WI38 (cell line): ENCODE measurements at regions not wholly inside any gene's neighbourhood (a gene's known extent, or its start where the extent isn't known, plus 50 kb on each side); places are given as distances from the start of the nearest gene placed in this dataset.

Source experiments
- H3K4me3 ChIP-seq: 2 replicates; pipeline ENCODE4 v1.5.1; 2011; ENCODE audit warnings: low read depth, mild to moderate bottlenecking, control low read depth, low read length
- CTCF ChIP-seq: IDR thresholded peaks from 2 replicates; pipeline ENCODE4 v1.5.1; 2012; ENCODE audit warnings: low read depth, mild to moderate bottlenecking, control low read depth, low read length

GRCh38 chr6:3926150-3926482 is 76.9 kb downstream of the FAM50B start:
- no peak overlapping the region for H3K4me3 ChIP-seq
- TF ChIP-seq CTCF: no peak

- H3K4me3 ChIP-seq: no peak overlapping the region
- TF ChIP-seq CTCF: no peak
Measured at GRCh38 chr6:3928111-3928510, 78.9 kb downstream of the FAM50B start.

- H3K4me3 ChIP-seq: no peak overlapping the region
- TF ChIP-seq CTCF: no peak
Measured at GRCh38 chr6:3929281-3929798, 80.2 kb downstream of the FAM50B start.

GRCh38 chr6:3937438-3937837 is 88.3 kb downstream of the FAM50B start:
- H3K4me3 ChIP-seq: no peak overlapping the region
- no peak for TF ChIP-seq CTCF

- TF ChIP-seq CTCF: no peak
Measured at GRCh38 chr6:3938715-3939367, 89.7 kb downstream of the FAM50B start.

GRCh38 chr6:3939368-3939958 is 90.3 kb downstream of the FAM50B start:
- TF ChIP-seq CTCF: no peak
- H3K4me3 ChIP-seq: no peak overlapping the region

More at GRCh38 chr6:3938715-3939367, 89.7 kb downstream of the FAM50B start:
- H3K4me3 ChIP-seq: no peak overlapping the region

- TF ChIP-seq CTCF: no peak
- no peak overlapping the region for H3K4me3 ChIP-seq
Measured at GRCh38 chr6:3939964-3940363, 90.8 kb downstream of the FAM50B start.
